Osteocyte (in vitro differentiated cells): ENCODE measurements at regions not wholly inside any gene's neighbourhood (a gene's known extent, or its start where the extent isn't known, plus 50 kb on each side); places are given as distances from the start of the nearest gene placed in this dataset.

ENCODE experiments used
- DNase-seq: peaks from one replicate; pipeline ENCODE4 v3.0.0; 2021; ENCODE audit warnings: mixed read lengths; ENCODE audit not compliant: unreplicated experiment; ENCODE audit errors: extremely low spot score
- H3K27ac Mint-ChIP-seq: one replicate; pipeline ENCODE4 v1.8.0; 2021; ENCODE audit warnings: mild to moderate bottlenecking, mixed read lengths; ENCODE audit not compliant: unreplicated experiment
- H3K27me3 Mint-ChIP-seq: one replicate; pipeline ENCODE4 v1.8.0; 2021; ENCODE audit warnings: mixed read lengths; ENCODE audit not compliant: unreplicated experiment
- H3K36me3 Mint-ChIP-seq: one replicate; pipeline ENCODE4 v1.8.0; 2021; ENCODE audit warnings: mixed read lengths; ENCODE audit not compliant: unreplicated experiment
- H3K4me1 Mint-ChIP-seq: one replicate; pipeline ENCODE4 v1.8.0; 2021; ENCODE audit warnings: mixed read lengths; ENCODE audit not compliant: unreplicated experiment
- H3K4me3 Mint-ChIP-seq: one replicate; pipeline ENCODE4 v1.8.0; 2021; ENCODE audit warnings: mild to moderate bottlenecking, moderate library complexity, mixed read lengths; ENCODE audit not compliant: unreplicated experiment
- H3K9me3 Mint-ChIP-seq: one replicate; pipeline ENCODE4 v1.8.0; 2021; ENCODE audit warnings: mixed read lengths; ENCODE audit not compliant: unreplicated experiment
- CTCF ChIP-seq: fragments of 200-600 bp; sonication (generic); IDR thresholded peaks from 2 replicates; pipeline ENCODE4 v1.5.0; 2021; ENCODE audit warnings: antibody characterized with exemption, mild to moderate bottlenecking, moderate library complexity

- TF ChIP-seq CTCF, result no peak
- Mint-ChIP-seq H3K27me3 (no peaks in the 10 kb centered on the region), H3K4me1 (no peaks in the 10 kb centered on the region), H3K36me3 (no peaks in the 10 kb centered on the region), H3K27ac (no peak overlapping the region), H3K4me3 (no peak overlapping the region), H3K9me3 (peaks cover 12% of the 10 kb centered on the region)
- DNase-seq, result no peak
These were observed 842.5 kb downstream of the GRID1 start for GRCh38 chr10:85524001-85524666.

- H3K27ac Mint-ChIP-seq, result no peak overlapping the region
- peaks cover 12% of the 10 kb centered on the region for H3K9me3 Mint-ChIP-seq
- H3K36me3 Mint-ChIP-seq, result no peaks in the 10 kb centered on the region
- no peak overlapping the region for H3K4me3 Mint-ChIP-seq
- DNase-seq, result no peak
- TF ChIP-seq CTCF, result no peak
- no peaks in the 10 kb centered on the region for H3K27me3 Mint-ChIP-seq
- H3K4me1 Mint-ChIP-seq, result no peaks in the 10 kb centered on the region
These were observed 838.8 kb downstream of the GRID1 start for GRCh38 chr10:85527616-85528317.

GRCh38 chr10:85528318-85528652 lies 838.3 kb downstream of the GRID1 start:
- no peak overlapping the region for H3K27ac Mint-ChIP-seq
- DNase-seq, result no peak
- H3K4me1 Mint-ChIP-seq, result no peaks in the 10 kb centered on the region
- no peaks in the 10 kb centered on the region for H3K27me3 Mint-ChIP-seq
- H3K4me3 Mint-ChIP-seq, result no peak overlapping the region
- no peaks in the 10 kb centered on the region for H3K36me3 Mint-ChIP-seq
- TF ChIP-seq CTCF, result no peak
- peaks cover 12% of the 10 kb centered on the region for H3K9me3 Mint-ChIP-seq

DNA sequence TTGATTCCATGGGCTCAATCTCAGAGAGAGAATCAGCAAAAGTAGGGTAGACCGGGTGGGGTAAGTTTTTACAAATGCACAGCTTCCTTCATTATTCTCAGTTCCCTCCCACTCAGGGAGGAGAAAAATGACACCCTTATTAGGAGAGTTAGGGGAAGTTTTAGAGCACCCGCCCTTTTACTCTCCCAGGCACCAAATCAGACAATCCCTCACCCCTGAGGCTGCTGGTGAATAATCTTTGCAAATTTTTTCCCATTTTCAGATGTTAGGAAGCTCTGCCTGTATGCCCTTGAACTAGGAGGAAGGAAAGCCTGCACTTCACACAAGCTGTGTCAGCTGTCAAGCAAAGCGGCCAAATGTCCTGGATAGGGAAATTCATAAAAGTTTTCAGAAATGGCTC lies 834.9 kb downstream of the GRID1 start:
- Mint-ChIP-seq H3K27ac (no peak overlapping the region), H3K9me3 (peaks cover 12% of the 10 kb centered on the region), H3K27me3 (no peaks in the 10 kb centered on the region), H3K4me3 (no peak overlapping the region), H3K4me1 (no peaks in the 10 kb centered on the region), H3K36me3 (no peaks in the 10 kb centered on the region)
- TF ChIP-seq CTCF, result no peak
- no peak for DNase-seq

GRCh38 chr10:85532773-85533172 lies 833.8 kb downstream of the GRID1 start:
- Mint-ChIP-seq H3K36me3 (no peaks in the 10 kb centered on the region), H3K4me3 (no peak overlapping the region), H3K27me3 (no peaks in the 10 kb centered on the region), H3K27ac (no peak overlapping the region), H3K4me1 (no peaks in the 10 kb centered on the region), H3K9me3 (peaks cover 8% of the 10 kb centered on the region)
- DNase-seq, result no peak
- TF ChIP-seq CTCF, result no peak
